ENCODE measurements at regions not wholly inside any gene's neighbourhood (a gene's known extent, or its start where the extent isn't known, plus 50 kb on each side); places are given as distances from the start of the nearest gene placed in this dataset.

- TF ChIP-seq CTCF (IDR thresholded peaks at IDR 0.05) (no peak), POLR2A (IDR thresholded peaks at IDR 0.05) (no peak)
These were observed 144.6 kb downstream of the WDR11 start for GRCh38 chr10:120995768-120996167.

Data from thyroid gland (tissue), 4 donors.